NCI-H345 treated with DMSO at 0.1 percent for 48 hours (cell line): ENCODE measurements at regions not wholly inside any gene's neighbourhood (a gene's known extent, or its start where the extent isn't known, plus 50 kb on each side); places are given as distances from the start of the nearest gene placed in this dataset.

ENCODE experiments used
- DNase-seq: peaks from one replicate; lab custom pipeline; 2025; ENCODE audit not compliant: unreplicated experiment; lab: John Stamatoyannopoulos, UW

DNA sequence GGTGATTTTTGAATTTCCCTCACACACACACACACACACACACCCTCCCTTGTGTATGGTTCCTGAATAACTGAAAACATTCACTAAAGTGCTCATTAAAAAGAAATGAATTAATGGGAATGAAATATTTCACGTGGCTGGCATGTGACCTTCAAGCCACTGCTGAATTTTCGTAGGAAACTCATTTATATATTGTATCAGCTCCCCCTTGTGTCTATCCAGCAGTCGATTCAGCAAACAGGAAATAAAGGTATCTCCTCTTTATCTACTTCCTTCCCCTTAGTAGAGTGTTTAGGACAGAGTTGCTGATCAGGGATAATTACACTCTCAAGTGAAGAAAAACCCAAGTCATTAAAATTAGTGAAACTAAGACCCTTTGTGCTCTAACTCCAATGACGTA lies 912.6 kb upstream of the LCORL start:
- no peak for DNase-seq

DNA sequence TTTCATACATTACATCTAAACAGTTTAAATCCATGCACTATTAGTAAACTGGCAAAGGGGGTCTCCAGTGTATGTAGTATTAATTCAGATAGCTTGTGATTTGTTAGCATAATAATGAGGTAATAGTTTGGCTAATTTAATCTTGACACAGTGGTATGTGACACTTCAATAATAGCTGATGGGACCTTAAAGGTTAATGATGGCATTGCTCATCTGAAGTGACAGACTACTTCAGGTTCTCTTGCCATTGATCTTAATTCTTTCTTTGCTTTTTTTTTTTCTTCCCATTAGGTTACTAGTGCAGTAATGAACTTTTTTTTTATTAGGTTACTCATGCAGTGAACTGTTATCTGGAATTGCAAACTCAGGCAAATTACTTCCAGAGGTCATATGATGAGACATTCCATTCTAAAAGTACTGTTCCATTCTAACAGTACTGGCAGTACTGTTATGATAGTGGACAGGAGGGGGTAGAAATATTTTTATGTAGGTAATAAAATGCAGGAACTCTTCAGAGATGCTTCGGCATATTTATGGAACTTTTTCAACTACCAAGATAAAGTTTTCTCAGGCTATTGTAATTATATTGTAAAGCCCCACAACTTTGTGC lies 911.3 kb upstream of the LCORL start:
- no peak for DNase-seq

DNA sequence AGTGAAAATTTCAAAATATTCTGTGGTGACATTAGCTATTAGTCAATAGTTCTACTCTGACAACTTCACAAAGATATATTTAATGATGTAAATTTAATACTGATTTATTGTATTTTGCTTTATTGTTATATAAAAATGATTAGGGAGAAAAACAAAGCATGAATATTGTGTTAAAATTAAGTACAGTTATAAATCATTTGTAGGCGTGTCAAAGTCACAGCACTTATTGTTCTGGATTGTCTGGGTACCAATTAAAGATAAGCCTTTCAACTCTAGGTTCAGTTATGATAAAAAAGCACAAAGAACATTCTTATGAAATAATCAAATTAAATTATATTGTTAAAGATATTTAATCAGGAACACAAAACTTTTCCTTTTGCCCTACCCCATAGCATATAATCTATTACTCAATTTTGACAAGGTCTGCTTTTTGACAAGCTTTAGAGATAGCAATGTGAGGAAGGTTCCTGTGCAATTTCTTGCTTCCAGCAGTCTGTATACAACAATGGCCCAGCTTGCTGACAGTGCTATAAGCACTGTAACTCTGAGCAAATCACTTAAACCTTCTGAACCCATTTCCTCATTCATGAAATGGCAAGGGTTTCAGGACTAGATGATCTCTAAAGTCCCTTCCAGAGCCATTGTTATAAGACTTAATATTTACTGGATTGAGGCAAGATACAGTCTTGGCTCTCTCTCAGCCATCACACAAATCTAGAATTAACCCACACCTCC lies 910.3 kb upstream of the LCORL start:
- DNase-seq = no peak

GRCh38 chr4:18930487-18930886 lies 908.9 kb upstream of the LCORL start:
- no peak for DNase-seq

- no peak for DNase-seq
Observed at GRCh38 chr4:18923496-18924161, 902.1 kb upstream of the LCORL start.

GRCh38 chr4:18917689-18918088 lies 896.1 kb upstream of the LCORL start:
- no peak for DNase-seq

GRCh38 chr4:18914182-18914581 lies 892.6 kb upstream of the LCORL start:
- no peak for DNase-seq

DNA sequence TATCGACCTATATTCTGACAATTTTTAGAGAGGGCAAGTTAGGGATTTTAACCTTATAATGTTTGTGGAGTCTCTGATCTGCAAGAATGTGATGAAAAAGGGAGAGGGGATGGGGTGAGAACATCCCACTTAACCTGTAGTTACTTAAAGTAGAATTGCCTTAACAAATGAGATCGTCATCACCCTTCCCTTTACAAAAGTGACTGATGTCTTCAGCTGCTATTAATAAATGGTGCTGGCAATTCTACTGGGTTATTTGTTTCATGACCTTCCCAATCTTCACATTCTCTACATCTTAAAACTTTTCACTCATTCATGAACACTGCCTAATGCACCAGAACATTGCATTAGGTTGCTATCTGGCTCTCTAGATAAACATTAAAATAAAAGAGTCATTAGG lies 873.4 kb upstream of the LCORL start:
- DNase-seq = no peak

DNA sequence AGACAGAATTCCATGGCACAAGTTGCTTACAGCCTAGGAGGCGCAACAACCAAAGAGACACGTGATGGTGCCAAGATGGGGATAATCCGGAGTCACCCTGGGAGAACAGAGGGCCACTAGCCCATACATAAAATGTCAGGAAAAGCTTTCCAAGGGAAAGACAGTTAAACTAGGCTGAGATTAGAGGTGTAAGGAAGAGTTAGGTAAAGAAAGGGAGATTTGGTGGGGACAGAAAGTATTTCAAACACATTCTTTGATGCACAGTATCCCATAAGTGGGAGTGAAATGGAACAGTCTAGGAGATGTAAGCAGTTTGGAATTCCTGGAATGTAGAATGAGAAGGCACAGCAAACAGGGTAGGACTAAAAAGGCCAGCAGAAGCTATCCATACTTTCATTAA lies 860.9 kb upstream of the LCORL start:
- DNase-seq = no peak

DNA sequence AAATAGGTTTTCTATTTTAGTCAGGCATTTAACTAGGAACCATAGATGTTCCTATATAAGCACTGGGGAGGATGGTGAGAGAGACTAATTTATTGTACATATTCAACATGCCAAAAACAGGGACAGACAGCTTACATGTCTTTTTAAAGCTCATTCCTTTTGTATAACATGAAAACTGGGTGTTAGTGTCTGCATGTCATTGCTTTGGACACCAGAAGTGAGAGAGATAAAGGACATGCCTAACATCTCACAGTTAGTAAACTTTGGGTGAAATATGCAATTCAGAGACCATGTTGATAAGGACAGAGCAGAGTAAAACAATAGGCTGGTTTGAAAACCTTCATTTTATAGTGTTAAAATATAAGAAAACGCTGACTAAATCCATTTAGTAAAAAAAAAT lies 860.0 kb upstream of the LCORL start:
- no peak for DNase-seq

GRCh38 chr4:18880871-18881270 lies 859.3 kb upstream of the LCORL start:
- DNase-seq = no peak

DNA sequence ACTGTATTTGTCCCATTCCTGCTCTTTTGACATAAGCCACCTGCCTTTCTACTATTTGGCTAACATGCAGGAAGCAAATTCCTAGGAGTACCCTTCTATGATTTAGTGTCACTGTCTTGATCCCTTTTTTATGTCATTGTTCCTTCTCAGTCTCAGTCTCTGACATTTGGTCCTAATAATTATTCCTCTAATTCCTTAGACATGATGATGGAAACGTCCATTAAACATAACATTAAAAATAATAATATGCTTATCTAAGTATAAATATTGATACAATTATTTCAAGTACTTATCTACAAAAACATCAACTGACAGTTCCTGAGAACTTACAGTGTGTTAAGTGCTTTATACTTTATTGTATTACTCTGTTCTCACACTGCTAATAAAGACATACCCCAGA lies 857.0 kb upstream of the LCORL start:
- no peak for DNase-seq

GRCh38 chr4:18869166-18869565 lies 847.6 kb upstream of the LCORL start:
- no peak for DNase-seq

GRCh38 chr4:18860836-18861530 lies 839.4 kb upstream of the LCORL start:
- no peak for DNase-seq

GRCh38 chr4:18859468-18859867 lies 837.9 kb upstream of the LCORL start:
- DNase-seq = no peak

GRCh38 chr4:18858229-18858922 lies 836.8 kb upstream of the LCORL start:
- no peak for DNase-seq

- DNase-seq = no peak
Observed at GRCh38 chr4:18850867-18851266, 829.3 kb upstream of the LCORL start.

DNA sequence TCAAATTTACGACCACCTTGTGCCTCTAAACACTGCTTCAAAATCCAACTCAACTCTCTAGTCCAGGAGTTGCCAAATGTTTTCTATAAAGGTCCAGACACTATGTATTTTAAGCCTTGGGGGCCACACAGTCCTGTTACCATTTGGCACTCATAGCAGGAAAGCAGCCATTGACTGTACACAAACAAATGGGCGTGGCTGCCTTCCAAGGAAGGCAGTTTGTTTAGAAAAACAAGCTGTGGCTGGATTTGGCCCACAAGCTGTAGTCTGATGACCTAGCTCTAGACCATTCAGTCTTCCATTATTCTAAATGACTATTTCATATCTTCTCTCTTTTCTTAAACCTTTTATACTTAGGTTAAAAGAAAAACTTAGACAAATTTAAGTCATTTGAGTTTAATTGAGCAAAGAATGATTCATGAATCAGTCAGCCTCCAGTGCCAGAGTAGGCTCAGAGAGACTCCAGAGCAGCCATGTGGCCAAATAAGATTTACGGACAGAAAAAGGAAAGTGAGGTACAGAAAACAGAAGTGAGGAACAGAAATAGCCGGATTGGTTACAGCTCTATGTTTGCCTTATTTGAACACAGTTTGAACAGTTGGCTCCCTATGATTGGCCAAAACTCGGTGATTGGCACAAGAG lies 825.8 kb upstream of the LCORL start:
- DNase-seq = no peak

GRCh38 chr4:18846313-18846712 lies 824.8 kb upstream of the LCORL start:
- DNase-seq = no peak

- no peak for DNase-seq
Observed at GRCh38 chr4:18844726-18845125, 823.2 kb upstream of the LCORL start.

DNA sequence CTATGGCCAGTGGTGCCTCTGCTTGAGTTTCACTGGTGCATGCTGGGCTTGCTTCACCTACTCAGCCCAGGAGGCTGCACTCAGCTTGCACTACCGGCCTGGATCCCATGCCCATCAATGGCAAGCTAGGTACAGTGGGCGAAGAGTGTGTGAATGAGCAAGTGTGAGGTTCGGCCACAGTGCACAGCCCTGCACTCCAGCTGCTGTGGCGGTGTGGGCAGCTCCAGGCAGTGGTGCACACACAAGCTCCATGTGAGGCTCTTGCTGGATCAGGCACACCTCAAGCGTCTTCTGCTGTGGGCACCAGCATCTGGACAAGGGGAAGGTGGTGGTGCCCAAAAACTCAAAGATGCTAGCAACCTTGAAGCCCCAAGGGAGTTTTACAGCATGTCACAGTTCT lies 820.9 kb upstream of the LCORL start:
- DNase-seq = no peak
